Small intestine (tissue), 7 donors: ENCODE measurements at regions not wholly inside any gene's neighbourhood (a gene's known extent, or its start where the extent isn't known, plus 50 kb on each side); places are given as distances from the start of the nearest gene placed in this dataset.

Source experiments
- DNase-seq, 2 donors: peaks; one replicate each; pipeline versions ENCODE4 v3.0.0 to v3.0.0-alpha.2; 2013
- FAIRE-seq: peaks from 2 replicates; lab custom pipeline; 2012; peaks lifted over from hg19 to GRCh38; lab: Jason Lieb, UNC
- H3K27ac ChIP-seq, 3 donors: one replicate each; pipeline ENCODE4 v1.5.1; 2013; ENCODE audit warnings: low read length in 2 of 3, mild to moderate bottlenecking in 2 of 3, control low read depth in 1 of 3, inconsistent platforms in 1 of 3, low read depth in 1 of 3, moderate library complexity in 1 of 3
- H3K27me3 ChIP-seq, 3 donors: one replicate each; pipeline ENCODE4 v1.6.1; 2013; ENCODE audit warnings: low read length in 3 of 3, inconsistent platforms in 1 of 3; ENCODE audit not compliant: control insufficient read depth in 3 of 3, insufficient read depth in 3 of 3
- H3K36me3 ChIP-seq, 3 donors: one replicate each; pipeline ENCODE4 v1.6.1; 2013; ENCODE audit warnings: low read length in 3 of 3, inconsistent platforms in 1 of 3, low read depth in 1 of 3, mild to moderate bottlenecking in 1 of 3, moderate library complexity in 1 of 3; ENCODE audit not compliant: control insufficient read depth in 3 of 3, insufficient read depth in 2 of 3
- H3K4me1 ChIP-seq, 3 donors: one replicate each; pipeline ENCODE4 v1.6.1; 2013; ENCODE audit warnings: low read length in 2 of 3, inconsistent platforms in 1 of 3, low read depth in 1 of 3, mild to moderate bottlenecking in 1 of 3, moderate library complexity in 1 of 3; ENCODE audit not compliant: control insufficient read depth in 3 of 3, insufficient read depth in 2 of 3
- H3K4me3 ChIP-seq, 3 donors: one replicate each; pipeline ENCODE4 v1.5.1; 2013; ENCODE audit warnings: low read length in 3 of 3, control low read depth in 1 of 3, inconsistent platforms in 1 of 3, low read depth in 1 of 3, mild to moderate bottlenecking in 1 of 3, moderate library complexity in 1 of 3
- H3K9me3 ChIP-seq, 2 donors: one replicate each; pipeline ENCODE4 v1.6.1; 2013; ENCODE audit warnings: low read depth in 1 of 2, low read length in 1 of 2; ENCODE audit not compliant: control insufficient read depth in 2 of 2, insufficient read depth in 1 of 2
- WGBS, 3 donors: extraction: QIAGEN DNeasy Blood & Tissue Kit; methylation state at CpG; one replicate each; pipeline ENCODE4 v1.1.7; 2013; 5-methylcytosine and 5-hydroxymethylcytosine counted together
- donor health status: healthy with polysubstance abuse.
- donor health status: control.
- donor health status: control.
- donor health status: Bipolar disorder and iron deficiency.
- donor health status: healthy.

DNA sequence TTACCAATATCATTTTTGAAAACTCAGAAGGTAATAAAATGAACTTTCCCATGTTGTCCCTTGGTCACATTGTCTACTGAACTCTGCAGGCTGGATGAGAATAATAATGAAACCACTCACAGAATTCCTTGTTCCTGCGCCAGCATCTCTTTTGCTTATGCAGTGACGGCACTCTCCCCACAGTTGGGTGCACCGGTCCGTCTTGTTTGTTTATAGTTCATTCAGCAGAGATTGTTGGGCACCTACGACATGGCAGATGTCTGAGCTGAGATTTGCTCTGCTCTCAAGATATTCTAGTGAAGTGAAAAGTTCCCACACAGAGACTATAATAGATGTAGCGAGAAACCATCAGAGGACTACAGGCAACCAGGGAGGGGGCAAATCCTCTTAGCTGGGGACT is 375.7 kb upstream of the CDH11 start:
- H3K27ac ChIP-seq, result no peak overlapping the region
- FAIRE-seq (no peak), DNase-seq (no peak)
- H3K36me3 ChIP-seq, result no peaks in the 10 kb centered on the region
- 72 to 81% (median 73%) methylated on average over 6 of the region's 6 CpGs for WGBS, 3 donors
- no peaks in the 10 kb centered on the region for H3K4me1 ChIP-seq
- no peaks in the 10 kb centered on the region for H3K27me3 ChIP-seq
- no peak overlapping the region for H3K4me3 ChIP-seq
- no peaks in the 10 kb centered on the region for H3K9me3 ChIP-seq

DNA sequence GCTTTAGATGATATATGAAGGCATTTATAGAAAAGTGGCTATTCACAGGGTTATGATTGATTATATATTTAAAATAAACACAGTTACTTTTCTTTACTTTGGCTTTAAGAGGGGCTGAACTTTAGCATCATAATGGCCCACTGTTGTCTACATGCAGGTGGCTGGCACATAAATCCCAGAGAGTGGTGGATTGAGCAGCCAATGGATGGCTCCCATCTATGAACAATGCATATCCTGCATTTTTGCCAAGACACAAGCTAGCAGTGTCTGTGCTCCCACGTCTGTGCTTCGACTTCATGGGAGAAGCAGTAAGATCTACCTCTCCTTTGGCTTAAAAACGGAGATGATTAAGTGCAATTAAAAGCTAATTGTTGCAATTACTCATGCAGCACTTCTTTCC is 373.2 kb upstream of the CDH11 start:
- no peaks in the 10 kb centered on the region for H3K27me3 ChIP-seq
- no peak overlapping the region for H3K4me3 ChIP-seq
- H3K36me3 ChIP-seq, result no peaks in the 10 kb centered on the region
- FAIRE-seq (no peak), DNase-seq (no peak)
- no peaks in the 10 kb centered on the region for H3K9me3 ChIP-seq
- H3K4me1 ChIP-seq, result no peaks in the 10 kb centered on the region
- WGBS, 3 donors, result 60 to 82% (median 66%) methylated on average over 3 of the region's 3 CpGs
- H3K27ac ChIP-seq, result no peak overlapping the region

DNA sequence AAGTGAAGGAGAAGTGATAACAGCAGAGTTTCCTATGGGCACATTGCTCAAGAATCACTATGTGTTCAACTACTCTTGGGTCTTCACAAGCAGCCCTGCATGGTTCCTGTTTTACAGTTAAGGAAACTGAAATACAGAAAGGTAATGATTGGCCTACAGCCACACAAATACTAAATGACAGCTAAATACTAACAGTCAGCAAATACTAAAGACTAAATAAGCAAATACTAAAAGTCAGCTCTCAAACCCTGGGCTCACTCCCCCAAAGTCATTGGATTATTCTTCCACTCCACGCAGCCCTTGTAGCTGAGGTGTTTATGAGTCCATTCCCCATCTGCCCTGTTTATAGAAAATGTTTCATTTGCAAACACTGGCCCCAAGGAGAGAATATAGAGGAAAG is 372.7 kb upstream of the CDH11 start:
- no peaks in the 10 kb centered on the region for H3K36me3 ChIP-seq
- no peak overlapping the region for H3K27ac ChIP-seq
- no peaks in the 10 kb centered on the region for H3K27me3 ChIP-seq
- 60 to 77% (median 62%) methylated on average over 1 of the region's 1 CpG for WGBS, 3 donors
- FAIRE-seq (no peak), DNase-seq (no peak)
- H3K4me3 ChIP-seq, result no peak overlapping the region
- H3K4me1 ChIP-seq, result no peaks in the 10 kb centered on the region
- no peaks in the 10 kb centered on the region for H3K9me3 ChIP-seq

GRCh38 chr16:65494080-65494479 is 372.2 kb upstream of the CDH11 start:
- Histone ChIP-seq H3K27me3 (no peaks in the 10 kb centered on the region), H3K4me3 (no peak overlapping the region), H3K27ac (no peak overlapping the region), H3K36me3 (no peaks in the 10 kb centered on the region), H3K9me3 (no peaks in the 10 kb centered on the region), H3K4me1 (no peaks in the 10 kb centered on the region)
- FAIRE-seq (no peak), DNase-seq (no peak)
- 71 to 91% (median 87%) methylated on average over 1 of the region's 1 CpG for WGBS, 3 donors

GRCh38 chr16:65490286-65490685 is 368.4 kb upstream of the CDH11 start:
- FAIRE-seq, result no peak

GRCh38 chr16:65489531-65490023 is 367.7 kb upstream of the CDH11 start:
- H3K36me3 ChIP-seq, result no peaks in the 10 kb centered on the region

More at GRCh38 chr16:65490286-65490685, 368.4 kb upstream of the CDH11 start:
- 71 to 81% (median 74%) methylated on average over 4 of the region's 4 CpGs for WGBS, 3 donors
- H3K9me3 ChIP-seq, result no peaks in the 10 kb centered on the region
- no peak overlapping the region for H3K4me3 ChIP-seq
- no peaks in the 10 kb centered on the region for H3K27me3 ChIP-seq
- no peak overlapping the region for H3K27ac ChIP-seq
- no peaks in the 10 kb centered on the region for H3K36me3 ChIP-seq
- DNase-seq, result no peak
- H3K4me1 ChIP-seq, result no peaks in the 10 kb centered on the region

GRCh38 chr16:65487231-65487630 is 365.4 kb upstream of the CDH11 start:
- Histone ChIP-seq H3K27ac (no peak overlapping the region), H3K27me3 (no peaks in the 10 kb centered on the region), H3K4me3 (no peak overlapping the region), H3K4me1 (no peaks in the 10 kb centered on the region), H3K9me3 (no peaks in the 10 kb centered on the region), H3K36me3 (no peaks in the 10 kb centered on the region)
- FAIRE-seq, result no peak
- DNase-seq, result no peak
- 80 to 85% (median 83%) methylated on average over 5 of the region's 5 CpGs for WGBS, 3 donors

More at GRCh38 chr16:65489531-65490023, 367.7 kb upstream of the CDH11 start:
- Histone ChIP-seq H3K4me3 (no peak overlapping the region), H3K9me3 (no peaks in the 10 kb centered on the region), H3K4me1 (no peaks in the 10 kb centered on the region), H3K27me3 (no peaks in the 10 kb centered on the region), H3K27ac (no peak overlapping the region)
- DNase-seq (no peak), FAIRE-seq (no peak)
- 41 to 68% (median 56%) methylated on average over 4 of the region's 4 CpGs for WGBS, 3 donors

DNA sequence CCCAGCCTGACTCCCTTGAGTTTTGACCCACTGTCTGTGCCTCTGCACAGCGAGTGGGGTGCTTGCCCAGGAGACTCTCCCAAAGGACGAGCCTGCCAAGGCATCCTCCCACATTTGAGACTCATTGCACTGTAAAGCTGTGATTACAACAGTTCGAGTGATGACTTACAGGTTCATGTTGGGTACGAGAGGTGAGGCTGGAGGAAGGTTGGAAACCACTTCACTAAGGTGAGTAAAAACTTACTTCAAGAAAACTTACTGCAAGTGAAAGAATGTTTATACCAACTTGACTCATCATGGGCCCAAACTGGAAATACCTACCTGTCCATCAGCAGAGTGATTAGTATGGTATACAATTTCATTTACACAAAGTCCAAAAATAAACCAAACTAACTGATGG is 360.1 kb upstream of the CDH11 start:
- DNase-seq (no peak), FAIRE-seq (no peak)
- Histone ChIP-seq H3K4me3 (no peak overlapping the region), H3K9me3 (no peaks in the 10 kb centered on the region), H3K27me3 (no peaks in the 10 kb centered on the region), H3K27ac (no peak overlapping the region), H3K4me1 (no peaks in the 10 kb centered on the region), H3K36me3 (no peaks in the 10 kb centered on the region)
- 55 to 85% (median 67%) methylated on average over 4 of the region's 4 CpGs for WGBS, 3 donors
